ENCODE measurements at regions not wholly inside any gene's neighbourhood (a gene's known extent, or its start where the extent isn't known, plus 50 kb on each side); places are given as distances from the start of the nearest gene placed in this dataset.

DNA sequence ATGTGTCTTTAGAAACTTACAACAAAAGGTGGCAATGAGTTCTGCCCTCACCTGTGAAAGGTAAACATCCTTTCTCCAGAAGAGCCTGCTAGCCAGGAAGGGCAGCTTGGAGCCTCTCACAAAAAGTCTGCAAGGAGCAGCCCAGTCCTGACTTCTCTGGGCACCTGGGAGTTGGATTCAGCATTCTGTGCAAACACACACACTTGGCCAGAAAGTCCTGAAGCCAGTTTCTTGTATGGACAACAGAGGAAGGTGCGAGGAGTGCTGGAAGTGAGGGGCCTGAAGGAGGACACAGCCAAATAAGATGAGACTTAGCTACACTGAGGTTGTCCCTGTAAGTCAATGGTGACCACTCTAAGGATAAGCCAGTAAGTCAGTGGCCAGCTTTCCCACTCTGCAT is 52.4 kb upstream of the SLC1A4 start (continued):
- TF ChIP-seq, protein P1, sequence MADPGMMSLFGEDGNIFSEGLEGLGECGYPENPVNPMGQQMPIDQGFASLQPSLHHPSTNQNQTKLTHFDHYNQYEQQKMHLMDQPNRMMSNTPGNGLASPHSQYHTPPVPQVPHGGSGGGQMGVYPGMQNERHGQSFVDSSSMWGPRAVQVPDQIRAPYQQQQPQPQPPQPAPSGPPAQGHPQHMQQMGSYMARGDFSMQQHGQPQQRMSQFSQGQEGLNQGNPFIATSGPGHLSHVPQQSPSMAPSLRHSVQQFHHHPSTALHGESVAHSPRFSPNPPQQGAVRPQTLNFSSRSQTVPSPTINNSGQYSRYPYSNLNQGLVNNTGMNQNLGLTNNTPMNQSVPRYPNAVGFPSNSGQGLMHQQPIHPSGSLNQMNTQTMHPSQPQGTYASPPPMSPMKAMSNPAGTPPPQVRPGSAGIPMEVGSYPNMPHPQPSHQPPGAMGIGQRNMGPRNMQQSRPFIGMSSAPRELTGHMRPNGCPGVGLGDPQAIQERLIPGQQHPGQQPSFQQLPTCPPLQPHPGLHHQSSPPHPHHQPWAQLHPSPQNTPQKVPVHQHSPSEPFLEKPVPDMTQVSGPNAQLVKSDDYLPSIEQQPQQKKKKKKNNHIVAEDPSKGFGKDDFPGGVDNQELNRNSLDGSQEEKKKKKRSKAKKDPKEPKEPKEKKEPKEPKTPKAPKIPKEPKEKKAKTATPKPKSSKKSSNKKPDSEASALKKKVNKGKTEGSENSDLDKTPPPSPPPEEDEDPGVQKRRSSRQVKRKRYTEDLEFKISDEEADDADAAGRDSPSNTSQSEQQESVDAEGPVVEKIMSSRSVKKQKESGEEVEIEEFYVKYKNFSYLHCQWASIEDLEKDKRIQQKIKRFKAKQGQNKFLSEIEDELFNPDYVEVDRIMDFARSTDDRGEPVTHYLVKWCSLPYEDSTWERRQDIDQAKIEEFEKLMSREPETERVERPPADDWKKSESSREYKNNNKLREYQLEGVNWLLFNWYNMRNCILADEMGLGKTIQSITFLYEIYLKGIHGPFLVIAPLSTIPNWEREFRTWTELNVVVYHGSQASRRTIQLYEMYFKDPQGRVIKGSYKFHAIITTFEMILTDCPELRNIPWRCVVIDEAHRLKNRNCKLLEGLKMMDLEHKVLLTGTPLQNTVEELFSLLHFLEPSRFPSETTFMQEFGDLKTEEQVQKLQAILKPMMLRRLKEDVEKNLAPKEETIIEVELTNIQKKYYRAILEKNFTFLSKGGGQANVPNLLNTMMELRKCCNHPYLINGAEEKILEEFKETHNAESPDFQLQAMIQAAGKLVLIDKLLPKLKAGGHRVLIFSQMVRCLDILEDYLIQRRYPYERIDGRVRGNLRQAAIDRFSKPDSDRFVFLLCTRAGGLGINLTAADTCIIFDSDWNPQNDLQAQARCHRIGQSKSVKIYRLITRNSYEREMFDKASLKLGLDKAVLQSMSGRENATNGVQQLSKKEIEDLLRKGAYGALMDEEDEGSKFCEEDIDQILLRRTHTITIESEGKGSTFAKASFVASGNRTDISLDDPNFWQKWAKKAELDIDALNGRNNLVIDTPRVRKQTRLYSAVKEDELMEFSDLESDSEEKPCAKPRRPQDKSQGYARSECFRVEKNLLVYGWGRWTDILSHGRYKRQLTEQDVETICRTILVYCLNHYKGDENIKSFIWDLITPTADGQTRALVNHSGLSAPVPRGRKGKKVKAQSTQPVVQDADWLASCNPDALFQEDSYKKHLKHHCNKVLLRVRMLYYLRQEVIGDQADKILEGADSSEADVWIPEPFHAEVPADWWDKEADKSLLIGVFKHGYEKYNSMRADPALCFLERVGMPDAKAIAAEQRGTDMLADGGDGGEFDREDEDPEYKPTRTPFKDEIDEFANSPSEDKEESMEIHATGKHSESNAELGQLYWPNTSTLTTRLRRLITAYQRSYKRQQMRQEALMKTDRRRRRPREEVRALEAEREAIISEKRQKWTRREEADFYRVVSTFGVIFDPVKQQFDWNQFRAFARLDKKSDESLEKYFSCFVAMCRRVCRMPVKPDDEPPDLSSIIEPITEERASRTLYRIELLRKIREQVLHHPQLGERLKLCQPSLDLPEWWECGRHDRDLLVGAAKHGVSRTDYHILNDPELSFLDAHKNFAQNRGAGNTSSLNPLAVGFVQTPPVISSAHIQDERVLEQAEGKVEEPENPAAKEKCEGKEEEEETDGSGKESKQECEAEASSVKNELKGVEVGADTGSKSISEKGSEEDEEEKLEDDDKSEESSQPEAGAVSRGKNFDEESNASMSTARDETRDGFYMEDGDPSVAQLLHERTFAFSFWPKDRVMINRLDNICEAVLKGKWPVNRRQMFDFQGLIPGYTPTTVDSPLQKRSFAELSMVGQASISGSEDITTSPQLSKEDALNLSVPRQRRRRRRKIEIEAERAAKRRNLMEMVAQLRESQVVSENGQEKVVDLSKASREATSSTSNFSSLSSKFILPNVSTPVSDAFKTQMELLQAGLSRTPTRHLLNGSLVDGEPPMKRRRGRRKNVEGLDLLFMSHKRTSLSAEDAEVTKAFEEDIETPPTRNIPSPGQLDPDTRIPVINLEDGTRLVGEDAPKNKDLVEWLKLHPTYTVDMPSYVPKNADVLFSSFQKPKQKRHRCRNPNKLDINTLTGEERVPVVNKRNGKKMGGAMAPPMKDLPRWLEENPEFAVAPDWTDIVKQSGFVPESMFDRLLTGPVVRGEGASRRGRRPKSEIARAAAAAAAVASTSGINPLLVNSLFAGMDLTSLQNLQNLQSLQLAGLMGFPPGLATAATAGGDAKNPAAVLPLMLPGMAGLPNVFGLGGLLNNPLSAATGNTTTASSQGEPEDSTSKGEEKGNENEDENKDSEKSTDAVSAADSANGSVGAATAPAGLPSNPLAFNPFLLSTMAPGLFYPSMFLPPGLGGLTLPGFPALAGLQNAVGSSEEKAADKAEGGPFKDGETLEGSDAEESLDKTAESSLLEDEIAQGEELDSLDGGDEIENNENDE (IDR thresholded peaks at IDR 0.05; ENCODE audit: insufficient replicate concordance, low read length) = no peak
- TF ChIP-seq RFX5 (IDR thresholded peaks at IDR 0.05; ENCODE audit: borderline replicate concordance, low read depth, low read length) (no peak), KDM1A (IDR thresholded peaks at IDR 0.05; ENCODE audit: borderline replicate concordance, low read length) (no peak), CEBPB (IDR thresholded peaks at IDR 0.05; ENCODE audit: low read depth, low read length) (no peak), TBP (IDR thresholded peaks at IDR 0.05; ENCODE audit: low read depth, low read length) (no peak), JUND (IDR thresholded peaks at IDR 0.05; ENCODE audit: low read length) (no peak), POU5F1 (IDR thresholded peaks at IDR 0.05; ENCODE audit: low read depth, low read length) (no peak), HDAC2 (IDR thresholded peaks at IDR 0.05; ENCODE audit: borderline replicate concordance in 1 of 2, low read depth in 2 of 2, low read length in 2 of 2) (no peak)
- TF ChIP-seq, protein P2, sequence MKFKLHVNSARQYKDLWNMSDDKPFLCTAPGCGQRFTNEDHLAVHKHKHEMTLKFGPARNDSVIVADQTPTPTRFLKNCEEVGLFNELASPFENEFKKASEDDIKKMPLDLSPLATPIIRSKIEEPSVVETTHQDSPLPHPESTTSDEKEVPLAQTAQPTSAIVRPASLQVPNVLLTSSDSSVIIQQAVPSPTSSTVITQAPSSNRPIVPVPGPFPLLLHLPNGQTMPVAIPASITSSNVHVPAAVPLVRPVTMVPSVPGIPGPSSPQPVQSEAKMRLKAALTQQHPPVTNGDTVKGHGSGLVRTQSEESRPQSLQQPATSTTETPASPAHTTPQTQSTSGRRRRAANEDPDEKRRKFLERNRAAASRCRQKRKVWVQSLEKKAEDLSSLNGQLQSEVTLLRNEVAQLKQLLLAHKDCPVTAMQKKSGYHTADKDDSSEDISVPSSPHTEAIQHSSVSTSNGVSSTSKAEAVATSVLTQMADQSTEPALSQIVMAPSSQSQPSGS (IDR thresholded peaks at IDR 0.05; ENCODE audit: low read length) = no peak
- TF ChIP-seq, protein P3, sequence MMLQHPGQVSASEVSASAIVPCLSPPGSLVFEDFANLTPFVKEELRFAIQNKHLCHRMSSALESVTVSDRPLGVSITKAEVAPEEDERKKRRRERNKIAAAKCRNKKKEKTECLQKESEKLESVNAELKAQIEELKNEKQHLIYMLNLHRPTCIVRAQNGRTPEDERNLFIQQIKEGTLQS (IDR thresholded peaks at IDR 0.05; ENCODE audit: insufficient read depth, low read depth, low read length) = no peak

All from H1 (cell line).